Bronchial epithelial cell (primary cell): ENCODE measurements at regions not wholly inside any gene's neighbourhood (a gene's known extent, or its start where the extent isn't known, plus 50 kb on each side); places are given as distances from the start of the nearest gene placed in this dataset.

ENCODE experiments used
- DNase-seq: peaks from one replicate; pipeline ENCODE4 v3.0.0-alpha.2; 2010; ENCODE audit warnings: low read depth
- FAIRE-seq: peaks from 2 replicates; lab custom pipeline; 2011; peaks lifted over from hg19 to GRCh38; lab: Jason Lieb, UNC
- H3K27me3 ChIP-seq: 2 replicates; pipeline ENCODE4 v1.5.1; 2011; ENCODE audit warnings: low read length; ENCODE audit not compliant: control insufficient read depth, insufficient read depth
- H3K36me3 ChIP-seq: 2 replicates; pipeline ENCODE4 v1.5.1; 2011; ENCODE audit warnings: low read length; ENCODE audit not compliant: control insufficient read depth, insufficient read depth
- H3K4me3 ChIP-seq: 2 replicates; pipeline ENCODE4 v1.5.1; 2011; ENCODE audit warnings: mild to moderate bottlenecking, low read depth, low read length, control low read depth
- TF ChIP-seq, protein P1 (sequence below): IDR thresholded peaks from 2 replicates; pipeline ENCODE4 v1.5.1; 2011; ENCODE audit warnings: mild to moderate bottlenecking, moderate library complexity, low read length, control low read depth, inconsistent platforms; ENCODE audit not compliant: insufficient read depth, severe bottlenecking

DNA sequence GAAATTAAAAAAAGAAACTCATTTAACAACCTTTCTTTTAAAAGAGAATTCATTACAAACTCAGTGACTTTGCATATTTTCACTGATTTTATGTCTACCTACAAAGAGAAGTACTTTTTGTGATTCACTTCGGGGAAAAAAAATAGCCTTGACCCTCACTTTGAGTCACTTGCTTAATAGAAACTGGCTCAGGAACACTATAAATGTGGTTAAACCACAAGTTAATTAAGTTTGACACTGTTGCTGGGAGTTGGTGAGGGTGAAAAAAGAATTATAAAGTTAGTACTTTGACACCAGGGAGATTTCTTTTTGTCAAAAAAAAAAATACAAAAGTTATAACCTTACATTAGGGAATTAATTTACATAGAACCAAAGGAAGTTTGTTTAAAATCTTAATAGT, 810.9 kb downstream of the NR2F2 start:
- no peaks in the 10 kb centered on the region for H3K27me3 ChIP-seq
- TF ChIP-seq, protein P1, sequence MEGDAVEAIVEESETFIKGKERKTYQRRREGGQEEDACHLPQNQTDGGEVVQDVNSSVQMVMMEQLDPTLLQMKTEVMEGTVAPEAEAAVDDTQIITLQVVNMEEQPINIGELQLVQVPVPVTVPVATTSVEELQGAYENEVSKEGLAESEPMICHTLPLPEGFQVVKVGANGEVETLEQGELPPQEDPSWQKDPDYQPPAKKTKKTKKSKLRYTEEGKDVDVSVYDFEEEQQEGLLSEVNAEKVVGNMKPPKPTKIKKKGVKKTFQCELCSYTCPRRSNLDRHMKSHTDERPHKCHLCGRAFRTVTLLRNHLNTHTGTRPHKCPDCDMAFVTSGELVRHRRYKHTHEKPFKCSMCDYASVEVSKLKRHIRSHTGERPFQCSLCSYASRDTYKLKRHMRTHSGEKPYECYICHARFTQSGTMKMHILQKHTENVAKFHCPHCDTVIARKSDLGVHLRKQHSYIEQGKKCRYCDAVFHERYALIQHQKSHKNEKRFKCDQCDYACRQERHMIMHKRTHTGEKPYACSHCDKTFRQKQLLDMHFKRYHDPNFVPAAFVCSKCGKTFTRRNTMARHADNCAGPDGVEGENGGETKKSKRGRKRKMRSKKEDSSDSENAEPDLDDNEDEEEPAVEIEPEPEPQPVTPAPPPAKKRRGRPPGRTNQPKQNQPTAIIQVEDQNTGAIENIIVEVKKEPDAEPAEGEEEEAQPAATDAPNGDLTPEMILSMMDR = no peak
- H3K4me3 ChIP-seq = no peak overlapping the region
- FAIRE-seq (no peak), DNase-seq (no peak)
- no peaks in the 10 kb centered on the region for H3K36me3 ChIP-seq

DNA sequence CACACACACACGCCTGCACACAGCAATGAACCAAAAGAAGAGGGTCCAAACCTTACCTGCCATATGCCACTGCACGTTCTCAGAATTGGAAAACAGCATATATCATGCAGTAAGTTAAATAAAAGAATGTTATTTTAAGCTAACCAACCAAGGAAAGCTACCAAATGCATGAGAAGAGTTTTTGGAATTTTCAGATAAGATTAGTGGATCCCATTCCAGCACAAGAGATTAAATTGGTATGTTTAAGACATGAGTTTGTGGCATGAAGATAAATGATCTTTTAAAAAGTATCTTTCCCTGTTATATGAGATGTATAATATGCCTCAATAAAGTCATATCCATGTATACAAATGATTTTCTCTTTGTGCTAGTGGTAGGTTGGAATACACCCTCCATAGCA, 811.4 kb downstream of the NR2F2 start:
- FAIRE-seq = no peak
- TF ChIP-seq, protein P1 = no peak
- no peaks in the 10 kb centered on the region for H3K36me3 ChIP-seq
- no peak overlapping the region for H3K4me3 ChIP-seq
- no peak for DNase-seq
- H3K27me3 ChIP-seq = no peaks in the 10 kb centered on the region

DNA sequence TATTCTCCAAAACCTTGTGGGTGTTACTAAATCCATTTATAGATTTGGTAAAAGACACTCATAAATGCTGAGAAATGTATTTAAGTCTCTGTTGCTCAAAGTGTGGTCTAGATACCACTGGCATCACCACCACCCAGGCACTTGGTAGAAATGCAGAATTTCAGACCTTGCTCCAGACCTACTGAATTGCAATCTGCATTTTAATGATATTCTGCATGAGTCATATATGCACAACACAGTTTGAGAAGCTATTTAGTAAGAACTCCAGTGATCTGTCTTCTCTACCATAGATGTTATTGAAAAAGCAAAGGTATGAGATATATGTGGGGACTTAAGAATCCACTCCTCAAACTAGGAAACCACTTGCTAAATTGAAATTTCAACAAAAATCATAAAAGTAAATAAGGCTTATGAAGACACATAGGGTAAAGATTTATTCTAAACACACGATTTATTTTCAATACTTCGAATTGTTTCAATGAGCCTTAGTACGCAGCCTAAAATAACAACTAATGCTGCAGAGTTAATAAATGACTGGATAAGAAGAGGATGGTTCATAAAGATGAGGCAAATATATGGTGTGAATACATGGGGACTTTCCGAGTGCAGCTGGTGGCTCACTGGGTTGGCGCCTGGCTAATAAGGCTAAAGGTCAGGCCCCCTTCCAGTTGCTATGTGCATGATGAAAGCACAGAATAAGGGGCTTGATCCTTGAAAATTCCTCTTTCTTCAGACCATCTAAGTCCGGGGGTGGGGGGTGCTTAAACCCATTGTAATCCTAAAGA, 813.3 kb downstream of the NR2F2 start:
- TF ChIP-seq, protein P1 = no peak
- DNase-seq (no peak), FAIRE-seq (no peak)
- Histone ChIP-seq H3K4me3 (no peak overlapping the region), H3K36me3 (no peaks in the 10 kb centered on the region), H3K27me3 (no peaks in the 10 kb centered on the region)

DNA sequence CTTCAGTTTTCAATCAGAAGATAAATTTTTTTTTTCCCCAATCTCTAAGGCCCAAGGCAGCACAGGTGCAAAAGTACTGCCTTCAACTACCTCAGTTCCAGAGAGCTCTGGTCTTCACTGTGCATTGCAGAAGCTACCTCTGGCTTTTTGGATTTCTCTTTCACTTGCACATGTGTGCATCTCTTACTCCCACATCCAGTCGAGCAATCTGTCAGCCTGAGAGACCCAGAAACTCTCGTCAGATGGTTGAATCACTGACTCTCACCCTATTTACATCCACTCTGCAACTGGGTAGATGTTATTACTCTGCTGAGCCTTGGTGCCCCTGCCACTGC, 813.8 kb downstream of the NR2F2 start:
- no peaks in the 10 kb centered on the region for H3K36me3 ChIP-seq
- TF ChIP-seq, protein P1 = no peak
- H3K4me3 ChIP-seq = no peak overlapping the region
- no peaks in the 10 kb centered on the region for H3K27me3 ChIP-seq
- no peak for DNase-seq
- no peak for FAIRE-seq

DNA sequence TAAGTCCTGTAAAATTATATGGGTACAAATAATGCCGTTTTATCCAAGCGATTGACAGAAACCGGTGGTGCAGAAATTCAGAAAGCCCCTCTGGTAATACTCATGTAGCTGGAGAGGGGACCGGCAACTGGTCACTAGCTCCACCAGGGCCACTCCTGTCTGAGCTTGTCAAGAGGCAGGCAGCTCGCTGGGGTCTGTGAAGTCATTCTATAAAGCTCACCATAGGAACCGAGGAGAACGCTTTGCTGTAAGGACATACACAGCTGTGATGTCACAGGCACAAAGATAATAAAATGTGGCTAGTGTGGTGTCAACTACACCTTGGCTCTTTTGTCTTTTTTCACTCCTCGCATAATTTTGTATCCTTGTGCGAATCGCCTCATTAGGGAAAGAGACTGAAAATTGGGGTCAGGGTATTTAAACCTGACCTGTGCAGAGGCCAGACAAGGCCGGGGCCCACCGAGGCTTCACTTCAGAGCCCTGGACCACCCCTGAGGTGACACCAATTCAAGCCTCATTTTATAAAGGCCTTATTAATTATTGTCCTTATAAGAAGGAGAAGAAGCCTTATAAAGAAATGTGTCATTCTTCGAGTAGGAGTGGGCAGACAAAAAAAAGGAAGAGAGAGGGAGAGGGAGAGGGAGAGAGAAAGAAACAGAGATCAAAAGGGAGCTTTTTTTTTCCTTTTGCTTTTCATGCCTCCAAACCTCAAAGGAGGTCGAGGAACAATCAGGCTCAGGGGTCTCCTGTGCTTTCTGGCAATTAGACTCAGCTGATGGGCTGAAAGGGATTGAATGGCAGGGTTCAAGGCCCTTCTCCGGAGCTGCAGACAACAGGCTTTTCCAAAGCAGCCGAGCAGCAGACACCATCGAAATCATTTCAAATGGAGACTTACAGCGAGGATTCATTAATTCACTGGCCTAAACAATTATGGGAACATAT, 813.3 kb upstream of the ARRDC4 start:
- no peak for FAIRE-seq
- no peaks in the 10 kb centered on the region for H3K36me3 ChIP-seq
- no peak overlapping the region for H3K4me3 ChIP-seq
- TF ChIP-seq, protein P1 = no peak
- no peaks in the 10 kb centered on the region for H3K27me3 ChIP-seq
- no peak for DNase-seq
